Epithelial cell of proximal tubule (primary cell): ENCODE measurements at regions not wholly inside any gene's neighbourhood (a gene's known extent, or its start where the extent isn't known, plus 50 kb on each side); places are given as distances from the start of the nearest gene placed in this dataset.

ENCODE experiments used
- DNase-seq: peaks from one replicate; pipeline ENCODE4 v3.0.0-alpha.2; 2011; ENCODE audit warnings: low read depth
- H3K4me3 ChIP-seq: 2 replicates; pipeline ENCODE4 v1.5.1; 2011; ENCODE audit warnings: low read depth, mild to moderate bottlenecking, low read length
- CTCF ChIP-seq: conservative IDR thresholded peaks from 2 replicates; pipeline ENCODE4 v1.5.1; 2012; ENCODE audit warnings: low read depth, mild to moderate bottlenecking, low read length

GRCh38 chr12:4214877-4215228 is 58.7 kb upstream of the CCND2 start:
- no peak for TF ChIP-seq CTCF
- no peak overlapping the region for H3K4me3 ChIP-seq
- no peak for DNase-seq

DNA sequence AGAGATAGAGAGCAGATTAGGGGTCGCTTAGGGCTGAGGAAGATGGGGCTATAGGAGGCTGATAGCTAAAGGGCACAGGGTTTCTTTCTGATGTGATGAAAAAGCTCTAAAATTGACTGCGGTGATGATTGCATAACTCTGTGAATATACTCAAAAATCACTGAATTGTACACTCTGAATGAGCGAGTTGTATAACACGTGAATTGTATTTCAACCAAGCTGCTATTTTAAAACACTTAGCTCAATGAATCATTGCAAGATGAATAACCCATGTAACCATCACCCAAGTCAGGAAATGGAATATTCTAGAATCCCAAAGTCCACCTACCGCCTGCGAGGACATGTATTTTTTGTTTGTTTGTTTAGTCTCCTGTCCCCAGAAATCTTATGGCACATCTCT is 60.1 kb upstream of the CCND2 start:
- DNase-seq = no peak
- no peak overlapping the region for H3K4me3 ChIP-seq
- no peak for TF ChIP-seq CTCF

DNA sequence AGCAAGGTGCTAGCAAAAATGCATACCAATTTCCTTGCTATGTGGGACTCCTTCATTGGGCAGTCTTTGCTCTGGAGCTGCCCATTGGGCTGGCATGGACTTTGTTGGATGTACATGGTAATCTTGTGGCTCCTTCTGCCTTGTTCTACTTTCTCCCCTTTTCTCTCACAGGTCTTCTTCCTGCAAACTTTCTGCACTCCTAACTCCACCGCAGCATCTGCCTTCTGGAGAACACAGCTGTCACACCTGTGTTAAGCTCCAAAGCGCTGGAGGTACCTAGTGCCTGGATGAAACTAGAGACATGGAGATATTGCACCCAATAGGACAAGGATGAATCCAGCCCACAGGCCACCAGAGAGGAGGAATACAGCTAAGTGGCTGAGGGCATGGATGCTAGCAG is 60.7 kb upstream of the CCND2 start:
- no peak overlapping the region for H3K4me3 ChIP-seq

DNA sequence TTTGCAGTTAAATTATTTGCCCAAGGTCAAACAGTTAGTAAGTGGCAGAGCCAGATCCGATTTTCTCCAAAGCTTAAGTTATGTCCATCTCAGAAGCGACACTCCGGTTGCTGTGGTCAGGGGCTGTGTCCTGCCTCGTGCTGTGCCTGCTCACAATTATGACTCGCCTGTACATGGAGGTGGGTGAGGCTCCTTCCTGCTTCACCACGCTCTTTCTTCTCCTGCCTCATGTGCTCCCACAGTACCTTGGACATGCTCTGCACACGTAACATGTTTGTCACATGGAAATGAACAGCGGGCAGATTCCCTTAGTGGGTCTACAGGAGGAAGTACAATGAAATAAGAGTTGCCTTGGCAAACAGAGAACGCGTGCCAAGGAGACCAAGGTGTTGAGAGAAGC is 62.2 kb upstream of the CCND2 start:
- no peak overlapping the region for H3K4me3 ChIP-seq
- no peak for DNase-seq
- TF ChIP-seq CTCF = no peak

More for the DNA sequence above, 60.7 kb upstream of the CCND2 start:
- TF ChIP-seq CTCF = no peak
- DNase-seq = no peak

DNA sequence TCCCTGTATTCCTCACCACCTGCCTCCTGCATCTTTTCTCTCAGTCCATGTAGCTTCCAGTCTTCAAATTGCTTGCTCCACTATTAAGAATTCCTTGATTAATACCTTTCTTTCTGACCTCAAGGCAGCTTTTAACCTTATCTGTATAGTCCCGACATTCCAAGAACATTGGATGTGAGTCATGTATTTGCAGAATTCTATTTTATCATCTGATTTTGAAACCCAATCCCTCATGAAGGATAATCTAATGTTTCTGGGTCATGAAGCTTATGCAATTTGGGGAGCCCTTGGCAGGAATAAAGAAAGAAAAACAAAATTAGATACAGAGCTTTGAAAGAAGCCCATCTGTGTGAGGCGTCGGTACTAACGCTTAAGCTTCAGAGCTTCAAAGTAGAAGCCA is 63.4 kb upstream of the CCND2 start:
- DNase-seq = no peak
- no peak overlapping the region for H3K4me3 ChIP-seq
- no peak for TF ChIP-seq CTCF

- TF ChIP-seq CTCF = no peak
- no peak overlapping the region for H3K4me3 ChIP-seq
- no peak for DNase-seq
These were observed 67.1 kb upstream of the CCND2 start for GRCh38 chr12:4206470-4206869.

GRCh38 chr12:4203772-4204376 is 69.7 kb upstream of the CCND2 start:
- DNase-seq = no peak
- no peak for TF ChIP-seq CTCF
- H3K4me3 ChIP-seq = no peak overlapping the region
